ENCODE measurements at regions not wholly inside any gene's neighbourhood (a gene's known extent, or its start where the extent isn't known, plus 50 kb on each side); places are given as distances from the start of the nearest gene placed in this dataset.
"Not testable (repeated sequence)": the region's sequence is repeated elsewhere in the genome, so short reads cannot be mapped to it uniquely, and the experiment has no call there.

DNA sequence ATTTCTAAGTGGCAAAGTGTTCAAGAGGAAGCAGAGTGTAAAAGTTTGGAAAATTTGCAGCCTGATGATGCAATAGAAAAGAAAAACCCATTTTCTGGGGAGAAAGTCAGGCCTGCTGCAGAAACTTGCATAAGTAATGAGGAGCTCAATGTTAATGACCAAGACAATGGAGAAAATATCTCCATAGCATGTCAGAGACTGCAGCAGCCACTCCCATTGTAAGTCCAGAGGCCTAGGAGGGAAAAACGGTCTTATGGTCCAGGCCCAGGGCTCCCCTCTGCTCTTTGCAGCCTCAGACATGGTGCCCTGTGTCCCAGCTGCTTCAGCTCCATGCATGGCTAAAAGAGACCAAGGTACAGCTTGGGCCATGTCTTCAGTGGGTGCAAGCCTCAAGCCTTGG, 96.6 kb upstream of the GMNC start:
- no peak for TF ChIP-seq POLR2A (IDR thresholded peaks at IDR 0.05)
- TF ChIP-seq, protein P1, sequence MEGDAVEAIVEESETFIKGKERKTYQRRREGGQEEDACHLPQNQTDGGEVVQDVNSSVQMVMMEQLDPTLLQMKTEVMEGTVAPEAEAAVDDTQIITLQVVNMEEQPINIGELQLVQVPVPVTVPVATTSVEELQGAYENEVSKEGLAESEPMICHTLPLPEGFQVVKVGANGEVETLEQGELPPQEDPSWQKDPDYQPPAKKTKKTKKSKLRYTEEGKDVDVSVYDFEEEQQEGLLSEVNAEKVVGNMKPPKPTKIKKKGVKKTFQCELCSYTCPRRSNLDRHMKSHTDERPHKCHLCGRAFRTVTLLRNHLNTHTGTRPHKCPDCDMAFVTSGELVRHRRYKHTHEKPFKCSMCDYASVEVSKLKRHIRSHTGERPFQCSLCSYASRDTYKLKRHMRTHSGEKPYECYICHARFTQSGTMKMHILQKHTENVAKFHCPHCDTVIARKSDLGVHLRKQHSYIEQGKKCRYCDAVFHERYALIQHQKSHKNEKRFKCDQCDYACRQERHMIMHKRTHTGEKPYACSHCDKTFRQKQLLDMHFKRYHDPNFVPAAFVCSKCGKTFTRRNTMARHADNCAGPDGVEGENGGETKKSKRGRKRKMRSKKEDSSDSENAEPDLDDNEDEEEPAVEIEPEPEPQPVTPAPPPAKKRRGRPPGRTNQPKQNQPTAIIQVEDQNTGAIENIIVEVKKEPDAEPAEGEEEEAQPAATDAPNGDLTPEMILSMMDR (IDR thresholded peaks at IDR 0.05), result no peak
- Histone ChIP-seq H3K27ac (no peak overlapping the region), H3K4me1 (no peaks in the 10 kb centered on the region), H3K36me3 (no peaks in the 10 kb centered on the region), H3K9me3 (no peaks in the 10 kb centered on the region), H3K4me3 (no peak overlapping the region), H3K27me3 (no peaks in the 10 kb centered on the region)
- DNase-seq, result no peak

DNA sequence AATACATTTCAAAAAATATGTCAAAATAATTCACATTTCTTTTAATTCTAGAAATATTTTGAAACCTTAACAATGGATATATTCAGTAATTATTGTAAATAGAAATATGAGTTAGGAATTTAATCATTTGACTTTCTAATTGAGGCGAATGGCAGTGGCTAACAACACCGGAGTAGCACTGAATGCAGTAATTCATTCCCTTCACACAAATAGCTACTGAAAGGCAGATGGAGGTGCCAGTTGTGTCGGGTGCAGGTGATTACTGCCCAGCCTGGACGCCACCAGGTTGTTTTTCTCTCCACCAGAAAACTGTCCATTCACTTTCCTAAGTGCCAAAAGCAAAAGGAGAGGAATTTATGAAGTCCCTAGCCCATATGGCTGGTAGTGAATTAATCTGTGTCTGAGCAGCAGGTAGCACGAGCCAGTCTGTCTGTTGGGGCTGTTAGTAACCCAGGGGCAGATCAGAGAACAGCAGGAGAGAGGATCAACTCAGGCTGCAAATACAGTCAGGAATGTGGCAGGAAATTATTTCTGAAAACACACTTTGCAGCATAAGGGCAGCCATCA, 79.3 kb upstream of the GMNC start:
- H3K4me3 ChIP-seq, result no peak overlapping the region
- TF ChIP-seq POLR2A (IDR thresholded peaks at IDR 0.05), result no peak
- TF ChIP-seq, protein P1 (IDR thresholded peaks at IDR 0.05), result no peak
- H3K36me3 ChIP-seq, result no peaks in the 10 kb centered on the region
- no peaks in the 10 kb centered on the region for H3K27me3 ChIP-seq
- H3K27ac ChIP-seq, result no peak overlapping the region
- no peak for DNase-seq
- no peaks in the 10 kb centered on the region for H3K9me3 ChIP-seq
- H3K4me1 ChIP-seq, result no peaks in the 10 kb centered on the region

DNA sequence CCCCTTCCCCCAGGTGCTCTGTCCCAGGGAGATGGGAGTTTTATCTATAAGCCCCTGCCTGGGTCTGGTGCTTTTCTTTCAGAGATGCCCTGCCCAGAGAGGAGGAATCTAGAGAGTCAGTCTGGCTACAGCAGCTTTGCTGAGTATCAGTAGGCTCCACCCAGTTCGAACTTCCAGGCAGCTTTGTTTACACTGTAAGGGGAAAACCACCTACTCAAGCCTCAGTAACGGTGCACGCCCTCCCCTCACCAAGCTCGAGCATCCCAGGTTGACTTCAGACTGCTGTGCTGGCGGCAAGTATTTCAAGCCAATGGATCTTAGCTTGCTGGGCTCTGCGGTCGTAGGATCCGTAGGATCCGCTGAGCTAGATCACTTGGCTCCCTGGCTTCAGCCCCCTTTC, 72.1 kb upstream of the GMNC start:
- H3K36me3 ChIP-seq, H3K27me3 ChIP-seq, H3K27ac ChIP-seq, H3K9me3 ChIP-seq, H3K4me1 ChIP-seq, DNase-seq, H3K4me3 ChIP-seq: not testable (repeated sequence)

DNA sequence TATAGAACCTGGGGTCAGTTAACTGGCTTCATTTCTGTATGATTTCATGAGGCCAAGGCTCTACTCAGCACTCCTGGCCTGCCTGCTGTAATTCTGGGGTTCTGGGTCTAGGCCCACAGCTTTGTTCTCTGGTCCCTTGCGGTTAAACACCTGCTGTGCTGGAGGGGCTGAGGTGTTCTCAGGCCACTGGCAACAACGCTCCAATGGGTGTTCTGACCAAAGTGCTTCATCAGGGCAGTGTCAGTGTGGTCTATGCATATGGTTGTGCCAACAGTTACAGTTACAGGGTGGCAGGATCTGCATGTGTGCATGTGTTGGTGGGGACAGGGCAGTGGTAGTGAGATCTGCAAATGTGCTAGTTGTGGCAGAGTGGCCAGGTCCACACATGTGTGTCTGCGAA, 64.1 kb upstream of the GMNC start:
- no peak overlapping the region for H3K4me3 ChIP-seq
- no peaks in the 10 kb centered on the region for H3K9me3 ChIP-seq
- H3K4me1 ChIP-seq, result no peaks in the 10 kb centered on the region
- H3K27ac ChIP-seq, result no peak overlapping the region
- TF ChIP-seq, protein P1 (IDR thresholded peaks at IDR 0.05), result no peak
- no peak for TF ChIP-seq POLR2A (IDR thresholded peaks at IDR 0.05)
- no peaks in the 10 kb centered on the region for H3K27me3 ChIP-seq
- no peaks in the 10 kb centered on the region for H3K36me3 ChIP-seq
- no peak for DNase-seq

DNA sequence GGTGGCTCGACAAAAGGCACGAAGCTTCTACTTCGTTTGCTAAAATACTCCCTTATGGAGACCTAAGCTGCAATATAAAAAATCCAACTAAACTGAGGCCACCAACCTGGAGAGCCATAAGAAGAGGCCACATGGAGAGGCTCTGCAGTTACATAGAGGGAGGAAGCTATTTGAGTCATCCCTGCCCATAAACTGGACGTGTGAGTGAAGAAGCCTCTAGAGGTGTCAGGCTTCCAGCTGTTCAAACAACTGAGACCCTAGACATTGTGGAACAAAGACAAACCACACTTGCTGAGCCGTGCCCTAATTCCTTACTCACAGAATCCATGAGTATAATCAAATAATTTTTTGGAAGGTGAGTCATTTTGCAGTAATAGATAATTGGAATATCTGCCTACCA, 50.2 kb upstream of the GMNC start:
- Histone ChIP-seq H3K4me3 (no peak overlapping the region), H3K36me3 (no peaks in the 10 kb centered on the region), H3K27ac (no peak overlapping the region), H3K27me3 (no peaks in the 10 kb centered on the region), H3K4me1 (no peaks in the 10 kb centered on the region), H3K9me3 (no peaks in the 10 kb centered on the region)
- DNase-seq, result no peak
- no peak for TF ChIP-seq POLR2A (IDR thresholded peaks at IDR 0.05)
- TF ChIP-seq, protein P1 (IDR thresholded peaks at IDR 0.05), result no peak

Data from Peyer's patch (tissue), 4 donors.